ENCODE measurements at regions not wholly inside any gene's neighbourhood (a gene's known extent, or its start where the extent isn't known, plus 50 kb on each side); places are given as distances from the start of the nearest gene placed in this dataset.

DNA sequence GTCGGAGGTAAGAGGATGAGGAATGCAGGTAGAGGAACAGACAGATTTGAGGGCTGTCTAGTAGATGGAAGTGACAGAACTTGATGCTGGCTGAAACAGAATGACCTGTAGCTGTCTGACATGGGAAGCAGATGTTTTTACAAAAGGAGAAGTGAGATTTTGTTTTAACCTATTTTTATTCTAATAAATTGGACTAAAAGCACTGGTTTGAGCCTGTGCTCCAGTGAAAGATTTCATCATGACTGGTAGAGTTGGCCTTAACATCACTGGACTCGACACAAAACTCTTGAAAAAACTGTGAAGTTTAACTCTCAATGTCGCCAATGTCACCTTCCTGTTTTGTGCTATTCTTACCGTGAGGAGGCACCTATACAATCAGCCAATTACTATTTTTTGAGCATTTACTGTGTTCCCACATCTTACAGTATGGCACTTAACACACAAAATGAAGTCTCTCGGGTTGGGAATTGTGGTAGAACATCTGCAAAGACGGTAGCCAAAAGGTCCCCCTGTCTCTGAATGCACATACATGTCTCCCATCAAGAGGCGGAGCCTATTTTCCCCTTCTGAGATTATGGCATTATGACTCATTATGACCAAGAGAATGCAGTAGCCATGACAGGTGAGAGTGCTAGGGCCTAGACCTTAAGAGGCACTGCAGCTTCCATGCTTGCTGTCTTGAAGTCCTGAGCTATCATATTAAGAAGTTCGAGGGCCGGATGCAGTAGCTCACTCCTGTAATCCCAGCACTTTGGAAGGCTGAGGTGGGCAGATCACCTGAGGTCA is 93.2 kb downstream of the FOXF2 start:
- no peak for DNase-seq (ENCODE audit: low read depth)
- no peak overlapping the region for H3K4me3 ChIP-seq (replicated peaks; ENCODE audit: low read depth, low read length)
- TF ChIP-seq, protein P1, sequence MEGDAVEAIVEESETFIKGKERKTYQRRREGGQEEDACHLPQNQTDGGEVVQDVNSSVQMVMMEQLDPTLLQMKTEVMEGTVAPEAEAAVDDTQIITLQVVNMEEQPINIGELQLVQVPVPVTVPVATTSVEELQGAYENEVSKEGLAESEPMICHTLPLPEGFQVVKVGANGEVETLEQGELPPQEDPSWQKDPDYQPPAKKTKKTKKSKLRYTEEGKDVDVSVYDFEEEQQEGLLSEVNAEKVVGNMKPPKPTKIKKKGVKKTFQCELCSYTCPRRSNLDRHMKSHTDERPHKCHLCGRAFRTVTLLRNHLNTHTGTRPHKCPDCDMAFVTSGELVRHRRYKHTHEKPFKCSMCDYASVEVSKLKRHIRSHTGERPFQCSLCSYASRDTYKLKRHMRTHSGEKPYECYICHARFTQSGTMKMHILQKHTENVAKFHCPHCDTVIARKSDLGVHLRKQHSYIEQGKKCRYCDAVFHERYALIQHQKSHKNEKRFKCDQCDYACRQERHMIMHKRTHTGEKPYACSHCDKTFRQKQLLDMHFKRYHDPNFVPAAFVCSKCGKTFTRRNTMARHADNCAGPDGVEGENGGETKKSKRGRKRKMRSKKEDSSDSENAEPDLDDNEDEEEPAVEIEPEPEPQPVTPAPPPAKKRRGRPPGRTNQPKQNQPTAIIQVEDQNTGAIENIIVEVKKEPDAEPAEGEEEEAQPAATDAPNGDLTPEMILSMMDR (IDR thresholded peaks at IDR 0.05; ENCODE audit: low read length, missing control alignments): no peak

DNA sequence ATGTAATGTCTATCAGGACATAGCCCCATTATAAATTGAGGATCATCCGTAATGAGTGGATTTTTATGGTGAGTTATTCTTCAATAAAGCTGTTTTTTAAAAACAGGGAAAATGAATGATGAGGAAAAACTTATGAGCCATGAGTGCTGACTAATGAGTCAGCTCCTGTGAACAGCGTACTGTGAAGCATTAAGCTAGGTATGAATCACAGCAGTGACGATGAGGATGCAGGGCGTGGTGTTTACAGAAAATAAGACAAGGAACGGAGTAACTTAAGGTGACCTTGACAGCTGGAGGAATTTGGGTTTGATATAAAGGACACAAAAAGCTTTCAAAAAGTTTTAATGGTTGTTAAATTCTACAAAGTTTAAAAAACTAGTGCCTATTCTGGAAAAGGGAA is 96.3 kb downstream of the FOXF2 start:
- TF ChIP-seq, protein P1 (IDR thresholded peaks at IDR 0.05; ENCODE audit: low read length, missing control alignments): no peak
- DNase-seq (ENCODE audit: low read depth): peak; percentile 80
- no peak overlapping the region for H3K4me3 ChIP-seq (replicated peaks; ENCODE audit: low read depth, low read length)

DNA sequence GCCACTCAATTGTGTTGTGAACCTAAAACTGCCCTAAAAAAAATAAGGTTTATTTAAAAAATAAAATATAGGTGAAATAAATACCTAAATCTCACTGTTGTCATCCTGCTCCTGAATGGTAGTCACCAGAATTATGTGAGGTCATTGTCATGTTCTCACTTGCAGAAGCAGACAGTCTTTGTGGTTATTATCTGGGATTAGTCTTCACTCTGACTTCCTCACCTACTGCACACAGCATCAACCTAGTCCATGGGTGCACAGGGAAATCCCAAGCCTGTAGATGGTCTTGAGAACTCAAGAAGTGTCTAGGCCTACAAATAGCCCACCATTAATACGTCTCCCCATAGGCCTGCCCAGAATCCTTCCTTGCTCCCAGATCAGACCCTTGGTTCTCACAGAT is 97.0 kb downstream of the FOXF2 start:
- no peak overlapping the region for H3K4me3 ChIP-seq (replicated peaks; ENCODE audit: low read depth, low read length)
- no peak for DNase-seq (ENCODE audit: low read depth)
- TF ChIP-seq, protein P1 (IDR thresholded peaks at IDR 0.05; ENCODE audit: low read length, missing control alignments): no peak

DNA sequence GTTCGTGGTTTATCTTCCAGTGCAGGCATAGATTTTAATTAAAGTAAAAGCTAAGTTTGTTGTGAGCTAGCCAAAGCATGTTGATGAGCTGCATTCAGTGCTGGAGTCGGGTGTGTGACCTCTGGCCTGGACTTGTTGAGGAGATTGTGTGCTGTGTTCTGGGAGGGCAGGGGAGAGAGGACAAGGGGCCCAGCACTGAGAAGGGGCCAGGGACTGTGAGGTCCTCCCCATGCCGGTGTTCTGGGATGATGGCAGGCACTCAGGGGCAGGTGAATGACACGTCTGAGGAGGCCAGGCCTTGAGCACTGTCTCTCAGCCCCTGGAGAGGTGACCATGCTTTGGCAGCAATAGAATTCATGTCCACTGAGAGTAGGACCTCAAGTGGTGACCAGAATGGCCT is 97.9 kb downstream of the FOXF2 start:
- no peak overlapping the region for H3K4me3 ChIP-seq (replicated peaks; ENCODE audit: low read depth, low read length)
- TF ChIP-seq, protein P1 (IDR thresholded peaks at IDR 0.05; ENCODE audit: low read length, missing control alignments): no peak
- no peak for DNase-seq (ENCODE audit: low read depth)

DNA sequence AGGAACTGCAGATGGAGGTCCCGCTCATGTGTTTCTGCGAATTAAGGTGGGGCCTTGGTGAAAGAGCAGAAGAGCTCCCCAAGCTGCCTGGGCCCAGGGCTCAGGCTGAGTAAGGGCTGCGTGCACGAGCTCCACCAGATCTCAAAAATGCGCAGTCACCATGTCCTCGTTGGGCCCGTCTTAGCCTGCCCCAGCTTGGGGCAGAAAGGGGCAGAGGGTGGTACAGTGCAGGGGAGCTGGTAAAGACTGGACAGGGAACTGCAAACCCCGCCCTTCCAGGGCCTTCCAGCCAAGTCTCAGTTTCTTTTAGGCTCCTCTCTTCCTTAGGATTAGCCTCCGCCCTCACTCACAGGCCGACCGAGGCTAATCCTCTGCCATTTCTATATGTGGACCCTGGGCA is 101.6 kb downstream of the FOXF2 start:
- no peak overlapping the region for H3K4me3 ChIP-seq (replicated peaks; ENCODE audit: low read depth, low read length)
- TF ChIP-seq, protein P1 (IDR thresholded peaks at IDR 0.05; ENCODE audit: low read length, missing control alignments): no peak

DNA sequence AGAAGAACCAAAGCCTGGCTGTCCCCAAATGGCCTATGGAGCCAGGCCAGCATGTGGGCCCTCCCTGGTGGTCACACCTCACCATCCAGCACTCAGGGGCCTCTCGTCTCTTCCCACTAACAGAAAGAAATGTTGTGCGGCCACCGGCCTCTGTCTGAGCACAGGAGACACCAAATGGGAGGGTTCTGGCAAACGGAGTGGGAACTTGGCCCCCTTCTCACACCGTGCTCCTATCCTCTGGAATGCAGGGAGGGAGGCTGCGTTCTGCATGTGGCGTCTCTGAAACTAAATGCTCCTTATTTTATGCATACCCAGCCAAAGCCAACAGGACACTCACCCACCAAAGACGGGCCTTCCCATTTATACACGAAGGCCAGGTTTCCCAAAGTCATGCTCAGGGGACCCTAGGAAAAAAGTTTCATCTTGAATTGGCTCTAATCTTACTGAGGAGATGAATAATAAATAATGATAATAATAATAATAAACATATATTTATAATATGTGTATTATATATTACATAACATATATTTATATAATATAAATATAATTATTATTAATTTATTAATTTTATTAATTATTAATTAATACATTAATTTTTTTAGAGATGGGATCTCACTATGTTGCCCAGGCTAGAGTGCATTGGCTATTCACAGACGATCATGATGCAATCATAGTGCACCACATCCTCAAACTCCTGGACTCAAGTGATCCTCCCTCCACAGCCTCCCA is 102.4 kb downstream of the FOXF2 start:
- H3K4me3 ChIP-seq (replicated peaks; ENCODE audit: low read depth, low read length): no peak overlapping the region
- TF ChIP-seq, protein P1 (IDR thresholded peaks at IDR 0.05; ENCODE audit: low read length, missing control alignments): no peak
- no peak for DNase-seq (ENCODE audit: low read depth)

More for the DNA sequence above, 101.6 kb downstream of the FOXF2 start:
- no peak for DNase-seq (ENCODE audit: low read depth)

Measured in fibroblast of pulmonary artery (primary cell).